Neural progenitor cell (in vitro differentiated cells): ENCODE measurements at regions not wholly inside any gene's neighbourhood (a gene's known extent, or its start where the extent isn't known, plus 50 kb on each side); places are given as distances from the start of the nearest gene placed in this dataset.
A peak's percentile ranks its signal among the peaks of the same experiment; 100 is the strongest.

Source experiments
- DNase-seq: peaks from one replicate; pipeline ENCODE4 v3.0.0-alpha.2; 2016; ENCODE audit warnings: low spot score
- H2AFZ ChIP-seq: fragments of 200-600 bp; sonication (generic); replicated peaks from 2 replicates; pipeline ENCODE4 v1.6.1; 2016; ENCODE audit warnings: antibody characterized with exemption
- H3F3A ChIP-seq: fragments of 200-600 bp; sonication (generic); 2 replicates; pipeline ENCODE4 v1.6.1; 2016; ENCODE audit warnings: antibody characterized with exemption, low read depth
- H3K27ac ChIP-seq: fragments of 200-600 bp; sonication (generic); 2 replicates; pipeline ENCODE4 v1.5.1; 2016; ENCODE audit warnings: mild to moderate bottlenecking
- H3K27me3 ChIP-seq: fragments of 200-600 bp; sonication (generic); 2 replicates; pipeline ENCODE4 v1.6.1; 2016; ENCODE audit warnings: mild to moderate bottlenecking, moderate library complexity
- H3K36me3 ChIP-seq: fragments of 200-600 bp; sonication (generic); 2 replicates; pipeline ENCODE4 v1.5.1; 2016
- H3K4me1 ChIP-seq: fragments of 200-600 bp; sonication (generic); 2 replicates; pipeline ENCODE4 v1.6.1; 2016; ENCODE audit warnings: mixed run types
- H3K4me2 ChIP-seq: fragments of 200-600 bp; sonication (generic); 2 replicates; pipeline ENCODE4 v1.6.1; 2016
- H3K4me3 ChIP-seq: fragments of 200-600 bp; sonication (generic); 2 replicates; pipeline ENCODE4 v1.5.1; 2016
- H3K79me2 ChIP-seq: fragments of 200-600 bp; sonication (generic); 2 replicates; pipeline ENCODE4 v1.6.1; 2016; ENCODE audit warnings: low read depth
- H3K9ac ChIP-seq: fragments of 200-600 bp; sonication (generic); 2 replicates; pipeline ENCODE4 v1.6.1; 2016
- H3K9me3 ChIP-seq: fragments of 200-600 bp; sonication (generic); 2 replicates; pipeline ENCODE4 v1.5.1; 2016; ENCODE audit warnings: low read depth
- H4K20me1 ChIP-seq: fragments of 200-600 bp; sonication (generic); 2 replicates; pipeline ENCODE4 v1.6.1; 2016; ENCODE audit warnings: low read depth
- H3K27ac Mint-ChIP-seq: 3 replicates; pipeline ENCODE4 v1.8.0; 2021; ENCODE audit warnings: mixed read lengths
- H3K27me3 Mint-ChIP-seq: 2 replicates; pipeline ENCODE4 v1.8.0; 2022; ENCODE audit warnings: low read depth, mild to moderate bottlenecking, inconsistent platforms, moderate library complexity, mixed read lengths; ENCODE audit not compliant: insufficient read depth
- H3K36me3 Mint-ChIP-seq: 3 replicates; pipeline ENCODE4 v1.8.0; 2021; ENCODE audit warnings: mixed read lengths
- H3K4me1 Mint-ChIP-seq: 3 replicates; pipeline ENCODE4 v1.8.0; 2021; ENCODE audit warnings: mixed read lengths
- H3K4me3 Mint-ChIP-seq: 3 replicates; pipeline ENCODE4 v1.8.0; 2021; ENCODE audit warnings: mild to moderate bottlenecking, moderate library complexity, mixed read lengths
- H3K9me3 Mint-ChIP-seq: 3 replicates; pipeline ENCODE4 v1.8.0; 2020; ENCODE audit warnings: mixed read lengths
- EZH2 ChIP-seq: fragments of 200-600 bp; sonication (generic); IDR thresholded peaks from 2 replicates; pipeline ENCODE4 v1.6.1; 2017; ENCODE audit warnings: antibody characterized with exemption, mild to moderate bottlenecking, moderate library complexity
- EZH2phosphoT487 ChIP-seq: fragments of 200-600 bp; sonication (generic); IDR thresholded peaks from 2 replicates; pipeline ENCODE4 v1.6.1; 2017; ENCODE audit warnings: antibody characterized with exemption
- TF ChIP-seq, protein P1 (sequence below): fragments of 200-600 bp; sonication (generic); IDR thresholded peaks from 2 replicates; pipeline ENCODE4 v1.5.1; 2017; ENCODE audit warnings: antibody characterized with exemption, mild to moderate bottlenecking

DNA sequence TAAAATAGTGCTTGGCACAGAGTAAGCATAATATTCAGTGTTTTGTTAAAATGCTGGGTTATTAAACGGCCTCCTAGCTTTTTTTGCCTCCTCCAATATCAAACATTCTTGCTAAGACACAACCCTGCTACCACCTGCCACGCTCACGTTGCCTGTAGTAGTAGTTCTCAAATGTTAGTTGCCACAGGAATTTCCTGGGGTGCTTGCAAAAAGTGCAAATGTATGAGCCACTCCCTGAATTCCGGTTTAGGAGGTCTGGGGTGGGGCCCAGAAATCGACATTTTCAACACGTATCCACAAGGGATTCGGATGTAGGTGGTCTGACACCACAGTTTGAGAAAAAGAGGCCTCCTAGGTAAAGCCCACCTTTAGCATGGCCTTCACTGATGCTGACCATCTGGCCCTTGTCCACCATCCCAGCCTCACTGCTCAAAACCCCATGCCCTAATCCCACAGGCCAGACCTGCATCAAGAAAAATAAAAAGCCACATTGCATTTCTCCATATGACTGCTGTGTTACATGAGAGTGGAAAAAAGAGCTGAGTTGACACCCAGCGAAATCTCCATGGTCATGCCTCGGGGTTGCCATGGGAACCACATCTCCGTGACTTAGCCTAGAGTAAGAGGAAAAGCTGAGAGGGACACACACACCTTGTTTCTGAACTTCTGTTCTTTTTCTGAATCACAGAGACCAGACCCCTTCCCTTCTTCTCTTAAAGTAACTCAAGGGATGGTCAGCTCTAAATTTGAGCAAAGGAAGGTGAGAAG is 116.4 kb upstream of the HES1 start:
- no peak overlapping the region for H2AFZ ChIP-seq
- no peaks in the 10 kb centered on the region for H3K27me3 ChIP-seq
- H3K9me3 Mint-ChIP-seq = peaks cover 2% of the 10 kb centered on the region
- no peaks in the 10 kb centered on the region for H3K79me2 ChIP-seq
- no peaks in the 10 kb centered on the region for H3K36me3 Mint-ChIP-seq
- no peaks in the 10 kb centered on the region for H3K36me3 ChIP-seq
- no peak overlapping the region for H3K9ac ChIP-seq
- H3K27ac ChIP-seq = no peak overlapping the region
- H3K9me3 ChIP-seq = no peaks in the 10 kb centered on the region
- peaks cover 28% of the 10 kb centered on the region for H3K4me1 ChIP-seq
- peaks cover 22% of the 10 kb centered on the region for H3F3A ChIP-seq
- TF ChIP-seq EZH2phosphoT487 = no peak
- TF ChIP-seq EZH2 = no peak
- TF ChIP-seq, protein P1, sequence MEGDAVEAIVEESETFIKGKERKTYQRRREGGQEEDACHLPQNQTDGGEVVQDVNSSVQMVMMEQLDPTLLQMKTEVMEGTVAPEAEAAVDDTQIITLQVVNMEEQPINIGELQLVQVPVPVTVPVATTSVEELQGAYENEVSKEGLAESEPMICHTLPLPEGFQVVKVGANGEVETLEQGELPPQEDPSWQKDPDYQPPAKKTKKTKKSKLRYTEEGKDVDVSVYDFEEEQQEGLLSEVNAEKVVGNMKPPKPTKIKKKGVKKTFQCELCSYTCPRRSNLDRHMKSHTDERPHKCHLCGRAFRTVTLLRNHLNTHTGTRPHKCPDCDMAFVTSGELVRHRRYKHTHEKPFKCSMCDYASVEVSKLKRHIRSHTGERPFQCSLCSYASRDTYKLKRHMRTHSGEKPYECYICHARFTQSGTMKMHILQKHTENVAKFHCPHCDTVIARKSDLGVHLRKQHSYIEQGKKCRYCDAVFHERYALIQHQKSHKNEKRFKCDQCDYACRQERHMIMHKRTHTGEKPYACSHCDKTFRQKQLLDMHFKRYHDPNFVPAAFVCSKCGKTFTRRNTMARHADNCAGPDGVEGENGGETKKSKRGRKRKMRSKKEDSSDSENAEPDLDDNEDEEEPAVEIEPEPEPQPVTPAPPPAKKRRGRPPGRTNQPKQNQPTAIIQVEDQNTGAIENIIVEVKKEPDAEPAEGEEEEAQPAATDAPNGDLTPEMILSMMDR = no peak
- H3K27ac Mint-ChIP-seq = peak overlapping the region; percentile 92
- no peak overlapping the region for H3K4me3 Mint-ChIP-seq
- H3K27me3 Mint-ChIP-seq = peaks cover 17% of the 10 kb centered on the region
- peaks cover 41% of the 10 kb centered on the region for H3K4me1 Mint-ChIP-seq
- no peak for DNase-seq
- no peak overlapping the region for H3K4me3 ChIP-seq
- no peak overlapping the region for H3K4me2 ChIP-seq
- H4K20me1 ChIP-seq = no peaks in the 10 kb centered on the region

DNA sequence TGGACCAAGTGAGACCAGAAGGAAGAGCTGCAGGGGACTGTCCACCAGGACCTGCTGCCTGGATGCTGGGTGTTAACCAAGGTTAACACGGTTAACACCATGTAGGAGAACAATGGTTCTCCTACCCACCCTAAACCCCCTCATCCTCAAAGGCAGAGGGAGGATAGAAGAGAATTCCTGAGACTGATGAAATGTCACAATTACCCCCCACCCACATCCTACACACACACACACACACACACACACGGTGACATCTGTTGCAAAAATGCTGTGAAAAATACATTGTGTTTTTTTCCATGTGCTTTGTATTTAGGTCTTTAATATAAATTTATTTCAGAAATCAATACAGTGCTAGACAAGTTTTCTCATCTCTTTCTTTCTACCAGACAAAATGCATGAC is 113.9 kb upstream of the HES1 start:
- Histone ChIP-seq H3F3A (peaks cover 34% of the 10 kb centered on the region), H3K27ac (no peak overlapping the region), H2AFZ (no peak overlapping the region), H3K4me2 (peak overlapping the region; percentile 22), H3K36me3 (no peaks in the 10 kb centered on the region), H4K20me1 (no peaks in the 10 kb centered on the region), H3K27me3 (no peaks in the 10 kb centered on the region), H3K4me3 (no peak overlapping the region), H3K9ac (no peak overlapping the region), H3K9me3 (no peaks in the 10 kb centered on the region), H3K79me2 (no peaks in the 10 kb centered on the region), H3K4me1 (peaks cover 33% of the 10 kb centered on the region)
- no peak for DNase-seq
- Mint-ChIP-seq H3K27ac (peak overlapping the region; percentile 19), H3K36me3 (no peaks in the 10 kb centered on the region), H3K27me3 (peaks cover 24% of the 10 kb centered on the region), H3K4me1 (peaks cover 41% of the 10 kb centered on the region), H3K4me3 (no peak overlapping the region), H3K9me3 (peaks cover 2% of the 10 kb centered on the region)
- no peak for TF ChIP-seq EZH2
- no peak for TF ChIP-seq EZH2phosphoT487
- TF ChIP-seq, protein P1 = no peak

DNA sequence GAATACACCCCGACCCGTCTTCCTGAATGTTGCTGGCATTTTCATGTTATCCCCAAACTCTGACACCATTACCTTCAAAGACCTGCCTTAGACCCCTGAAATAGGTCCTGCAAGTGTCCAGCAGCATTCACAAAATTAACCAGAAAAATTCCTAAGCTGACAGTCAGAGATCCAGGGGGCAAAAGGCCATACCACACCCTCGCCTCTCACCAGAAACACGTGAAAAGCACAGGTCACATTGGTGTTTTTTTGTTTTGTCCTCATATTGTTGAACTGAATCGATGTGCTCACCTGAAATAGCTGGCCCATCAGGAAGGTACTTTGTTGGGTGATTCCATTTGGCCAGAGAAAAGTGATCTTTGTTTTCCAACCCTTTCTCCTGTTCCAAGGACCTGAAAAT is 113.1 kb upstream of the HES1 start:
- TF ChIP-seq EZH2phosphoT487 = no peak
- no peak for TF ChIP-seq EZH2
- TF ChIP-seq, protein P1 = no peak
- no peak for DNase-seq
- Histone ChIP-seq H3K27ac (no peak overlapping the region), H3K4me3 (no peak overlapping the region), H3K9me3 (no peaks in the 10 kb centered on the region), H3K9ac (no peak overlapping the region), H3K27me3 (no peaks in the 10 kb centered on the region), H3K79me2 (no peaks in the 10 kb centered on the region), H3K36me3 (no peaks in the 10 kb centered on the region), H3K4me2 (no peak overlapping the region), H3F3A (peaks cover 34% of the 10 kb centered on the region), H3K4me1 (peaks cover 33% of the 10 kb centered on the region), H2AFZ (no peak overlapping the region), H4K20me1 (no peaks in the 10 kb centered on the region)
- no peak overlapping the region for H3K4me3 Mint-ChIP-seq
- H3K9me3 Mint-ChIP-seq = peaks cover 2% of the 10 kb centered on the region
- H3K27me3 Mint-ChIP-seq = peaks cover 24% of the 10 kb centered on the region
- H3K27ac Mint-ChIP-seq = no peak overlapping the region
- no peaks in the 10 kb centered on the region for H3K36me3 Mint-ChIP-seq
- peaks cover 41% of the 10 kb centered on the region for H3K4me1 Mint-ChIP-seq
